ENCODE measurements at regions not wholly inside any gene's neighbourhood (a gene's known extent, or its start where the extent isn't known, plus 50 kb on each side); places are given as distances from the start of the nearest gene placed in this dataset.
A peak's percentile ranks its signal among the peaks of the same experiment; 100 is the strongest.

DNA sequence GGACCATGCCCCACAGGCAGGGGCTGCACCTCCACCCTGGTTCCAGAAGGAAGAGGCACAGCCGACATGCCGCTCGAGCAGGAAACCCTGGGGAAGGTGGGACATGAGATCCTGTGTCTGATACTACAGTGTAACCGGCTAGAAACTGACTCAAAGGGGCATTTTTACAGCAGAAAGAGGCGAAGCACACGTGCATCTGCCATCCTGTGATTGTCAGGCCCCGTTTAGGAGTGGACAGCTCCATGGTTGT, 62.7 kb downstream of the SIK1 start:
- H3K27me3 ChIP-seq (ENCODE audit: control insufficient read depth in 2 of 2, insufficient read depth in 2 of 2, low read length in 2 of 2): peaks cover 0 to 2% of the 10 kb centered on the region in 2 donors

DNA sequence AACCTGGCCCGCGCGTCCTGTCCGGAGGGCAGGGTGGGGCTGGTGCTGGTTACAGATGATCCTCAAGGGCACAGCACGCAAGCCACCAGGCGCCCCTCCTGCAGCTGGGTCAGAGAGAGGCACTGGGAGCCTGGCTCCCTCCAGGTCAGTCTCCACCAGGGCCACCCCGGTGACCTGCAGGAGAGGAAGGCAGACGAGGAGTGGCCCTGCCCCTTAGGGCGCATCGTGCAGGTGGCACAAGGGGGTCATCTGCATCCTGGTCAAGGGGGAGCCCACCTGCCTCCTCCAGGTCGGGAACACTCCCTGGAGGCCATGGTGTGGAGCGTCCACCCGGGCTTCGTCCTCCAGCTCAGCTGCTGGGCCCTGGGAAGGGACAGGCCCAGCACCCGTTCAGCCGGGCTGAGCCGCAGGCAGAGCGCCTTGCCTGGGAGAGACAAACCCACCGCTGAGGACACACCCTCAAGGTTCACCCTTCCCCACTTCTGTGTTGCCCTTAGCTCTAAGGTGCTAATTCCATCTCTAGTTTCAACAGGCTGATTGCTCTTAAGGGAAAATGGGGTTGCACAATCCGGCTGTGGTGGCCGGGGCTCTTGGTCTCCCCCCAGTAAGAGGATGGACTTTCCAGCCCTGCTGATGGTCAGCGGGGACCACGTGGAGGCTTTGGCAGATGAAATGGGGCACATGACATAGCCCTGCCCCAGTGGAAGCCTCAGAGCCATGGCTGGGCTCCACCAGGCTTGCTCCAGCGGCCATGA, 63.2 kb downstream of the SIK1 start:
- Histone ChIP-seq H3K36me3 (ENCODE audit: control insufficient read depth in 2 of 2, insufficient read depth in 2 of 2, low read length in 2 of 2) (no peaks in the 10 kb centered on the region), H3K9me3 (ENCODE audit: control insufficient read depth in 2 of 2, low read length in 2 of 2) (no peaks in the 10 kb centered on the region), H3K4me3 (ENCODE audit: low read length in 2 of 2) (no peak overlapping the region), H3K4me1 (ENCODE audit: control insufficient read depth in 2 of 2, insufficient read depth in 2 of 2, low read length in 2 of 2) (peaks cover 5 to 9% of the 10 kb centered on the region in 2 donors), H3K27ac (ENCODE audit: low read depth in 2 of 2, low read length in 2 of 2) (no peak overlapping the region), H3K27me3 (ENCODE audit: control insufficient read depth in 2 of 2, insufficient read depth in 2 of 2, low read length in 2 of 2) (no peaks in the 10 kb centered on the region), H3K9ac (ENCODE audit: low read depth in 1 of 2, low read length in 2 of 2) (no peak overlapping the region)

More for the DNA sequence above, 62.7 kb downstream of the SIK1 start:
- H3K4me3 ChIP-seq (ENCODE audit: low read length in 2 of 2): no peak overlapping the region
- H3K27ac ChIP-seq (ENCODE audit: low read depth in 2 of 2, low read length in 2 of 2): no peak overlapping the region
- H3K9ac ChIP-seq (ENCODE audit: low read depth in 1 of 2, low read length in 2 of 2): no peak overlapping the region
- H3K4me1 ChIP-seq (ENCODE audit: control insufficient read depth in 2 of 2, insufficient read depth in 2 of 2, low read length in 2 of 2): peaks cover 5 to 9% of the 10 kb centered on the region in 2 donors
- H3K9me3 ChIP-seq (ENCODE audit: control insufficient read depth in 2 of 2, low read length in 2 of 2): no peaks in the 10 kb centered on the region
- no peaks in the 10 kb centered on the region for H3K36me3 ChIP-seq (ENCODE audit: control insufficient read depth in 2 of 2, insufficient read depth in 2 of 2, low read length in 2 of 2)

- H3K36me3 ChIP-seq (ENCODE audit: control insufficient read depth in 2 of 2, insufficient read depth in 2 of 2, low read length in 2 of 2): no peaks in the 10 kb centered on the region
- H3K9me3 ChIP-seq (ENCODE audit: control insufficient read depth in 2 of 2, low read length in 2 of 2): no peaks in the 10 kb centered on the region
- peak overlapping the region in 1 of 2 donors; percentile 75 for H3K27ac ChIP-seq (ENCODE audit: low read depth in 2 of 2, low read length in 2 of 2)
- no peak overlapping the region for H3K9ac ChIP-seq (ENCODE audit: low read depth in 1 of 2, low read length in 2 of 2)
- no peaks in the 10 kb centered on the region for H3K27me3 ChIP-seq (ENCODE audit: control insufficient read depth in 2 of 2, insufficient read depth in 2 of 2, low read length in 2 of 2)
- H3K4me1 ChIP-seq (ENCODE audit: control insufficient read depth in 2 of 2, insufficient read depth in 2 of 2, low read length in 2 of 2): peaks cover 5 to 9% of the 10 kb centered on the region in 2 donors
- no peak overlapping the region for H3K4me3 ChIP-seq (ENCODE audit: low read length in 2 of 2)
These were observed 64.0 kb downstream of the SIK1 start for GRCh38 chr21:43362915-43363314.

DNA sequence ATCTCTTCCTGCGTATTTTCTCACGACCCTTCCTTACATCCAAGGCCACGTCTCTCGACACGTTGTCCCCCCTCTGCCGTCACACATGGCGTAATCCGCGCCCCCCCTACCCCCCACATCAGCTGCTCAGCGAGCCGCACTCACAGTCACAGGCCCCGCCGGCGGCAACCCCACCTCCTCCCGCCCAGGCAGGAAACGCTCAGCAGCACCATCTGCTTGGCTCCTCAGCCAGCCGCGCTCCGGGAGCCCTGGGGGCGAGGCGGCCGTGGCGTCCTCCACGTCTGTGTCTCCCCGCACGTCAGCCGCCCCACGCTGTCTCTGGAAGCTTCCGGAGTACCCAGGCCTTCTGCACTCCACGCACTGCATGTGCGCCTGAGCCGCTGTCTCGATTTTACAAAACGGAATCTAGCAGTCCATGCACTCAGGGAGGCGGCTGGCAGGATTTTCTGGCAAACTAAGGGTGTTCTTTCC, 64.6 kb downstream of the SIK1 start:
- peak overlapping the region; percentile 15 to 44 for H3K4me3 ChIP-seq (ENCODE audit: low read length in 2 of 2)
- H3K27ac ChIP-seq (ENCODE audit: low read depth in 2 of 2, low read length in 2 of 2): peak overlapping the region; percentile 54 to 75
- no peaks in the 10 kb centered on the region for H3K27me3 ChIP-seq (ENCODE audit: control insufficient read depth in 2 of 2, insufficient read depth in 2 of 2, low read length in 2 of 2)
- no peaks in the 10 kb centered on the region for H3K9me3 ChIP-seq (ENCODE audit: control insufficient read depth in 2 of 2, low read length in 2 of 2)
- peak overlapping the region; percentile 30 to 52 for H3K9ac ChIP-seq (ENCODE audit: low read depth in 1 of 2, low read length in 2 of 2)
- no peaks in the 10 kb centered on the region for H3K36me3 ChIP-seq (ENCODE audit: control insufficient read depth in 2 of 2, insufficient read depth in 2 of 2, low read length in 2 of 2)
- peaks cover 5 to 9% of the 10 kb centered on the region in 2 donors for H3K4me1 ChIP-seq (ENCODE audit: control insufficient read depth in 2 of 2, insufficient read depth in 2 of 2, low read length in 2 of 2)

DNA sequence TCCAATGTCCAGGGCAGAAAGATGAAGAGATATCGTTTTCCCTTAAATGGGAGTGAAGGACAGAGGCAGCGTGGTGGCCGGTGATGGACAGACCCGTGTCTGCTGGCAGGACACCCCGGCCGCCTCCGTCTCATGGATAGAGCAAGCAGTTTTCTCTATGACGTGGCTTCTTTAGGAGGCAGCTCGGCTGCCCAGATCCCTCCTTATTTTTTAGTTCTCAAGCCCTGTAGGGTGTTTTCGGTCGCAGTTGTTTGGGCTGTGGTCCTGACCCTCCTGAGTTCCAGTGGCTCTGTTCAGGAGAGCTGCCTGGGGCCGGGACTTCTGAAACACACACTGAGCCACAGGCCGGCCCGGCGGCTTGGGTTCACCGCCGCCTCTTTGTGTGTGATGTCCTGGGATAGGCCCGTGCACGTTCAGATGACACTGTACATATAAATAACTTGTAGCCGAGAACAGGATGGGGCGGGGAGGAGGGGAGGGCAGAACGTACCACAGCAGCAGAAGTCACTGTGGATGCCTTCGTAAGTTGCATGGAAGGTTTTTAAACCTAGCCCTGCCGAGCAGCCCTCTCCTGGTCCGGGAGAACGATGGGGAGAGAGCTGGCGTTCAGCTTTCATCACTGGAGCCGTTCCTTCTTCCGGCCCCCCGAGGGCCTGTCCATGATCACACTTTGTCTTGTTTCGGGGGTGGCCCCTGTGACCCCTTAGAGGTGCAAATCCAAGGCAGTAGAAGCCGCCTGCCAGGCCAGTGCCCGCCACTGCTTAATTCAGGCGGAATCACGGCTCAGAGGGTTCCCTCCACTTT, 65.2 kb downstream of the SIK1 start:
- Histone ChIP-seq H3K9ac (ENCODE audit: low read depth in 1 of 2, low read length in 2 of 2) (peak overlapping the region; percentile 37 to 52), H3K27me3 (ENCODE audit: control insufficient read depth in 2 of 2, insufficient read depth in 2 of 2, low read length in 2 of 2) (no peaks in the 10 kb centered on the region), H3K36me3 (ENCODE audit: control insufficient read depth in 2 of 2, insufficient read depth in 2 of 2, low read length in 2 of 2) (no peaks in the 10 kb centered on the region), H3K4me3 (ENCODE audit: low read length in 2 of 2) (peak overlapping the region; percentile 5 to 44), H3K27ac (ENCODE audit: low read depth in 2 of 2, low read length in 2 of 2) (peak overlapping the region; percentile 54 to 75), H3K4me1 (ENCODE audit: control insufficient read depth in 2 of 2, insufficient read depth in 2 of 2, low read length in 2 of 2) (peaks cover 5 to 9% of the 10 kb centered on the region in 2 donors), H3K9me3 (ENCODE audit: control insufficient read depth in 2 of 2, low read length in 2 of 2) (no peaks in the 10 kb centered on the region)

DNA sequence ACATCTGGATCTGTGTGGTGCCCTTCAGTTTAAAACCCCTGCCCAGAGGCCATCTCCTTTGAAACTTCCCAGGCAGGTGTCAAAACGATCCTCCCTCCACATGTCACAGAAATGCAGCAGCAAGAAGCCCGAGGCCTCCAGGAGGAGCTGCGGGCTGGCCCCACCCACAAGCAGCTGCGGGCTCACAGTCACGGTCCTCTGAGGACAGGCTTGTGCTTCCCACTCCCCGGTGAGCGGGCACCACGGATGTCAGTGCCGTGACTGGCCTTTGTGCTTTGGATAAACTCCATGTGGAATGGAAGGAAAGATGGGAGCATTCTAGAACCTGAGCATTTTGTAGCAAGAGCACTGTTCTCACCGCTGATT, 65.8 kb downstream of the SIK1 start:
- peak overlapping the region in 1 of 2 donors; percentile 37 for H3K9ac ChIP-seq (ENCODE audit: low read depth in 1 of 2, low read length in 2 of 2)
- H3K27ac ChIP-seq (ENCODE audit: low read depth in 2 of 2, low read length in 2 of 2): peak overlapping the region; percentile 54 to 75
- H3K36me3 ChIP-seq (ENCODE audit: control insufficient read depth in 2 of 2, insufficient read depth in 2 of 2, low read length in 2 of 2): no peaks in the 10 kb centered on the region
- H3K4me3 ChIP-seq (ENCODE audit: low read length in 2 of 2): peak overlapping the region in 1 of 2 donors; percentile 13
- peaks cover 5 to 9% of the 10 kb centered on the region in 2 donors for H3K4me1 ChIP-seq (ENCODE audit: control insufficient read depth in 2 of 2, insufficient read depth in 2 of 2, low read length in 2 of 2)
- no peaks in the 10 kb centered on the region for H3K9me3 ChIP-seq (ENCODE audit: control insufficient read depth in 2 of 2, low read length in 2 of 2)
- H3K27me3 ChIP-seq (ENCODE audit: control insufficient read depth in 2 of 2, insufficient read depth in 2 of 2, low read length in 2 of 2): no peaks in the 10 kb centered on the region

GRCh38 chr21:43360441-43361126, 66.3 kb downstream of the SIK1 start:
- Histone ChIP-seq H3K36me3 (ENCODE audit: control insufficient read depth in 2 of 2, insufficient read depth in 2 of 2, low read length in 2 of 2) (no peaks in the 10 kb centered on the region), H3K27ac (ENCODE audit: low read depth in 2 of 2, low read length in 2 of 2) (no peak overlapping the region), H3K4me1 (ENCODE audit: control insufficient read depth in 2 of 2, insufficient read depth in 2 of 2, low read length in 2 of 2) (peaks cover 5 to 9% of the 10 kb centered on the region in 2 donors), H3K4me3 (ENCODE audit: low read length in 2 of 2) (no peak overlapping the region), H3K27me3 (ENCODE audit: control insufficient read depth in 2 of 2, insufficient read depth in 2 of 2, low read length in 2 of 2) (no peaks in the 10 kb centered on the region), H3K9ac (ENCODE audit: low read depth in 1 of 2, low read length in 2 of 2) (no peak overlapping the region), H3K9me3 (ENCODE audit: control insufficient read depth in 2 of 2, low read length in 2 of 2) (no peaks in the 10 kb centered on the region)

DNA sequence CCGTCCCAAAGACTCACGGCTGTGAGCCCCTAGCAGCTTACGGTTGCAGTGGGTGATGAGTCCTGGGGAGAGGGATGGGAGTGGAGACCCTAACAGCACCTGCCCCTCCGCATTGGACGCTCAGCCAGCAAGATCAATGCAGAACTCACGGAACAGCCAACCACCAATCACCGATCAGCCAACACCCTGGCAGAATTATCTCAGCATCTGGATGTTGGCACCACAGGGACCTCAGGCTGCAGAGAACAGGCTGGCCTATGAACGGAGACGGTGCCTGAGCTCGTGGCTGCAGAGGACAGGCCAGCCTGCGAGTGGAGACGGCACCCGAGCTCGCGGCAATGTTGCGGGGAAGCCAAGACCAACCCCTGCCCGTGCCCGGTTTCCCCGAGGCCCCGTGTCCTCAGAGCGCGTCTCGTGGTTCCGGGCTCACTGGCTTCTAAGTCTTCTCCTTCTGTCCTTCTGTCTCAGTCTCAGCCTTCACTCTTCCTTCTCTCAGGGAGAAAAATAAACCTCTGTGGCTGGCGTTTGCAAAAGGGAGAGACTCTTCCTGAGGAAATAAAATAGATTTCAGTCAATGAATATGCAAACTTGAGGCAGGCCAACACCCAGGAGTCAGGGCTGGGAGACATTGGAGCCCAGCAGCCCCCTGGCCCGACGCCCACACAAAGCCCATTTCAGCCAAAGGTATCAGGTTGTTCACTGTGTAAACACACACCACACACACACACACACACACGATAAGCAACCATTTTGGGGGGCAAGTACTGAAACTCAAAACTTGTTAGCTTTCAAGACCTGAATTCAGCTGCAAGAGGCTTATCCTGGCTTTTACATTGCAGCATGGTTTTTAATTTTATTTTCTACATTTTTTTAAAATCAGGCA, 67.8 kb downstream of the SIK1 start:
- Histone ChIP-seq H3K36me3 (ENCODE audit: control insufficient read depth in 2 of 2, insufficient read depth in 2 of 2, low read length in 2 of 2) (no peaks in the 10 kb centered on the region), H3K4me1 (ENCODE audit: control insufficient read depth in 2 of 2, insufficient read depth in 2 of 2, low read length in 2 of 2) (peaks cover 5 to 9% of the 10 kb centered on the region in 2 donors), H3K4me3 (ENCODE audit: low read length in 2 of 2) (no peak overlapping the region), H3K9me3 (ENCODE audit: control insufficient read depth in 2 of 2, low read length in 2 of 2) (no peaks in the 10 kb centered on the region), H3K27ac (ENCODE audit: low read depth in 2 of 2, low read length in 2 of 2) (no peak overlapping the region), H3K9ac (ENCODE audit: low read depth in 1 of 2, low read length in 2 of 2) (no peak overlapping the region), H3K27me3 (ENCODE audit: control insufficient read depth in 2 of 2, insufficient read depth in 2 of 2, low read length in 2 of 2) (no peaks in the 10 kb centered on the region)

- no peak overlapping the region for H3K27ac ChIP-seq (ENCODE audit: low read depth in 2 of 2, low read length in 2 of 2)
- no peak overlapping the region for H3K4me3 ChIP-seq (ENCODE audit: low read length in 2 of 2)
- peaks cover 5 to 8% of the 10 kb centered on the region in 2 donors for H3K4me1 ChIP-seq (ENCODE audit: control insufficient read depth in 2 of 2, insufficient read depth in 2 of 2, low read length in 2 of 2)
- no peak overlapping the region for H3K9ac ChIP-seq (ENCODE audit: low read depth in 1 of 2, low read length in 2 of 2)
- H3K27me3 ChIP-seq (ENCODE audit: control insufficient read depth in 2 of 2, insufficient read depth in 2 of 2, low read length in 2 of 2): no peaks in the 10 kb centered on the region
- H3K9me3 ChIP-seq (ENCODE audit: control insufficient read depth in 2 of 2, low read length in 2 of 2): no peaks in the 10 kb centered on the region
- no peaks in the 10 kb centered on the region for H3K36me3 ChIP-seq (ENCODE audit: control insufficient read depth in 2 of 2, insufficient read depth in 2 of 2, low read length in 2 of 2)
These were observed 69.1 kb downstream of the SIK1 start for GRCh38 chr21:43357715-43358430.

Measured in mucosa of rectum (tissue), 2 donors.